Caco-2 (cell line): ENCODE measurements at regions not wholly inside any gene's neighbourhood (a gene's known extent, or its start where the extent isn't known, plus 50 kb on each side); places are given as distances from the start of the nearest gene placed in this dataset.

Experiments
- BruUV-seq: library from RNA; stranded (reverse); fragments of 400-500 nt; replicated peaks from 2 replicates; lab custom pipeline; 2021; lab: Mats Ljungman, UMichigan
- CTCF ChIA-PET: fragments of 300-600 bp; sonication (Branson Sonifier 250); formaldehyde crosslinking; loops from one replicate; lab custom pipeline; 2022; ENCODE audit warnings: antibody characterized with exemption; lab: Charles Lee
- POLR2A ChIA-PET: fragments of 300-600 bp; sonication (Branson Sonifier 250); formaldehyde crosslinking; loops from one replicate; lab custom pipeline; 2022; ENCODE audit warnings: antibody characterized with exemption; lab: Charles Lee
- DNase-seq, 2 experiments: peaks; one replicate each; pipeline versions ENCODE4 v3.0.0 to v3.0.0-alpha.2; 2020 to 2022
- H3K27me3 ChIP-seq: replicated peaks from 2 replicates; pipeline ENCODE4 v1.6.0; 2011; ENCODE audit warnings: low read length; ENCODE audit not compliant: control insufficient read depth, insufficient read depth
- H3K36me3 ChIP-seq: 2 replicates; pipeline ENCODE4 v1.5.1; 2011; ENCODE audit warnings: low read length; ENCODE audit not compliant: control insufficient read depth, insufficient read depth
- H3K4me1 ChIP-seq: fragments of 250-450 bp; sonication (Bioruptor Pico); 2 replicates; pipeline ENCODE4 v1.5.1; 2020; ENCODE audit warnings: mild to moderate bottlenecking
- H3K4me3 ChIP-seq: 2 replicates; pipeline ENCODE4 v1.5.1; 2011; ENCODE audit warnings: low read depth, mild to moderate bottlenecking, control low read depth, low read length
- H3K9me3 ChIP-seq: fragments of 250-450 bp; sonication (Bioruptor Pico); 2 replicates; pipeline ENCODE4 v1.5.1; 2020; ENCODE audit warnings: mild to moderate bottlenecking, moderate library complexity
- H3K27ac Mint-ChIP-seq: one replicate; pipeline ENCODE4 v1.8.0; 2022; ENCODE audit warnings: mixed read lengths; ENCODE audit not compliant: unreplicated experiment
- H3K27me3 Mint-ChIP-seq: one replicate; pipeline ENCODE4 v1.8.0; 2022; ENCODE audit warnings: mixed read lengths; ENCODE audit not compliant: insufficient read depth, unreplicated experiment
- H3K36me3 Mint-ChIP-seq: one replicate; pipeline ENCODE4 v1.8.0; 2022; ENCODE audit warnings: mild to moderate bottlenecking, mixed read lengths; ENCODE audit not compliant: insufficient read depth, unreplicated experiment
- H3K4me1 Mint-ChIP-seq: one replicate; pipeline ENCODE4 v1.8.0; 2022; ENCODE audit warnings: low read depth, mixed read lengths; ENCODE audit not compliant: unreplicated experiment
- H3K4me3 Mint-ChIP-seq: one replicate; pipeline ENCODE4 v1.8.0; 2022; ENCODE audit warnings: mild to moderate bottlenecking, moderate library complexity, mixed read lengths; ENCODE audit not compliant: unreplicated experiment
- H3K9me3 Mint-ChIP-seq: one replicate; pipeline ENCODE4 v1.8.0; 2022; ENCODE audit warnings: mixed read lengths; ENCODE audit not compliant: unreplicated experiment
- intact Hi-C: fragments of 100-400 bp; cut with micrococcal nuclease; formaldehyde crosslinking; loops from one replicate; pipeline ENCODE4 v1.10.0; 2022; ENCODE audit not compliant: unreplicated experiment
- TF ChIP-seq, protein P1 (sequence below), 2 experiments: fragments of 200-600 bp in 1 of 2; IDR thresholded peaks; 1 replicate in 1 of 2; 2 replicates in 1 of 2; pipeline versions ENCODE4 v1.5.1 to v1.8.0; 2011 to 2022; ENCODE audit warnings: antibody characterized with exemption in 1 of 2, control low read depth in 1 of 2, inconsistent platforms in 1 of 2, low read depth in 1 of 2, low read length in 1 of 2, mild to moderate bottlenecking in 1 of 2, moderate library complexity in 1 of 2; ENCODE audit not compliant: insufficient read depth in 1 of 2, severe bottlenecking in 1 of 2, unreplicated experiment in 1 of 2

DNA sequence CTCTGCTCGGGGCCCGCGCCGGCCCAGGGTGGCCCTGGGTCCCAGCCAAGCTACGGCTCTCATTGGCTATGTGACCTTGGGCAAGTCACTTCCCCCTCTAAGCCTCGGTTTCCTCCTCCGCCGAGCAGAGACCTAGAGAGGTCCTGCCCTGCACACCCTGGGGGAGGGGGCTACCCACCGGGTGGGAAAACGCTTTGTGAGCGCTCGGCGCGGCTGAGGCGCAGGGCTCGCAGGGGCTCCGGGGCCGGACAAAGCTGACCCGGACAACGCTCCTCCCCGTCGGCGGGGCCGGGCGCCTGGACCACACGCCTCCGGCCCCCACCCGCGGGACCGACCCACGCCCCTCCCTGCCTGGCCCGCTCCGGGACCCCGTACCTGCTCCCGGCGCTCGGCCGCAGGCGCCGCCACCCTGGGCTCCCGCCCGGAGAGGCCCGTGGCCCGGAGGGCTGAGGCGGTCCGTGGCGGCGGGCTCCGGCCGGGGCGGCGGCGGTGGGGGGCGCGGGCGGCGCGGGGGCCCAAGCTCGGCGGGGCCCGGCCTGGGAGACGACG is 85.7 kb upstream of the MELK start:
- Histone ChIP-seq H3K4me1 (0 out of 2 replicates have a peak, but pooled peaks cover 6% of the 10 kb centered on the region), H3K4me3 (peak overlapping the region; percentile 98), H3K36me3 (no peaks in the 10 kb centered on the region), H3K27me3 (no peaks in the 10 kb centered on the region), H3K9me3 (no peaks in the 10 kb centered on the region)
- Mint-ChIP-seq H3K9me3 (no peaks in the 10 kb centered on the region), H3K4me1 (peaks cover 7% of the 10 kb centered on the region), H3K36me3 (peaks cover 8% of the 10 kb centered on the region), H3K4me3 (peak overlapping the region; percentile 72), H3K27ac (peak overlapping the region; percentile 20), H3K27me3 (no peaks in the 10 kb centered on the region)
- TF ChIP-seq, protein P1, sequence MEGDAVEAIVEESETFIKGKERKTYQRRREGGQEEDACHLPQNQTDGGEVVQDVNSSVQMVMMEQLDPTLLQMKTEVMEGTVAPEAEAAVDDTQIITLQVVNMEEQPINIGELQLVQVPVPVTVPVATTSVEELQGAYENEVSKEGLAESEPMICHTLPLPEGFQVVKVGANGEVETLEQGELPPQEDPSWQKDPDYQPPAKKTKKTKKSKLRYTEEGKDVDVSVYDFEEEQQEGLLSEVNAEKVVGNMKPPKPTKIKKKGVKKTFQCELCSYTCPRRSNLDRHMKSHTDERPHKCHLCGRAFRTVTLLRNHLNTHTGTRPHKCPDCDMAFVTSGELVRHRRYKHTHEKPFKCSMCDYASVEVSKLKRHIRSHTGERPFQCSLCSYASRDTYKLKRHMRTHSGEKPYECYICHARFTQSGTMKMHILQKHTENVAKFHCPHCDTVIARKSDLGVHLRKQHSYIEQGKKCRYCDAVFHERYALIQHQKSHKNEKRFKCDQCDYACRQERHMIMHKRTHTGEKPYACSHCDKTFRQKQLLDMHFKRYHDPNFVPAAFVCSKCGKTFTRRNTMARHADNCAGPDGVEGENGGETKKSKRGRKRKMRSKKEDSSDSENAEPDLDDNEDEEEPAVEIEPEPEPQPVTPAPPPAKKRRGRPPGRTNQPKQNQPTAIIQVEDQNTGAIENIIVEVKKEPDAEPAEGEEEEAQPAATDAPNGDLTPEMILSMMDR (IDR thresholded peaks at IDR 0.05; ENCODE audit: insufficient read depth in 1 of 2, low read depth in 1 of 2, low read length in 1 of 2, severe bottlenecking in 1 of 2, unreplicated experiment in 1 of 2): no peak
- POLR2A ChIA-PET: no interaction called here
- no TSS peak for BruUV-seq
- CTCF ChIA-PET: interaction anchor here (2.7 kb wide), 1 partner anchor 80 kb away, joined by 9 read pairs; no protein-coding TSS in a partner anchor
- intact Hi-C loops: loop anchor here (5.0 kb wide), 1 partner anchor 70 kb away; no protein-coding TSS in a partner anchor
- peak; percentile 42 to 62 for DNase-seq

DNA sequence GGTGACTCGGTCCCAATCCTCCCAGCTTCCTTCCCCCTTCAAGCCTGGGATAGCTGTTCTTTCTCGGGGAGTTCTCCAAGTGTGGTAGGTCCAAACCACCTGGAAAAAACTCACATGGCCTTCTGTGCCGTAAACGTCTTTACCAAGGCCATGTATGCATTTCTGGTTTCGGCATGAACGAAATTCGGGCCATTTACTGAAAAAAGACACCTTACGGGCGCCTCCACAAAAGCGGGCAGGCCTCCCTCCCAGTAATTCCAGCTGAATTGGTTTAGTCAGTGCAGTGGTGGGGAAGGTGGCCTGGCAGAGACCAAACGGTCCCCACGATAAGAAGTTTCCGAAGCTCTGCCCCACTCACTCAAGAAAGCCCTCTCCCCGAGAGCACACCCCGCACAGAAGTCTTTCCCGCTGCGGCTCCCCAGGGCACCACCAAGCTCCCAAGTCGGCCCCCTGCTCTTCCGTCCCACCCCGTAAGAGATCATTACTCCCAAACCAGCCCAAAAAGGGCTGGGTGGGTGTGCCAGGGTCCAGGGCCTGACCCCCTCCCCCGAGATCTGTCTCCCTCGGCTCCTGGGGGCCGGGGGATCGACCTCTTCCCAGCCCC is 86.3 kb upstream of the MELK start:
- Histone ChIP-seq H3K4me3 (peak overlapping the region; percentile 98), H3K4me1 (0 out of 2 replicates have a peak, but pooled peaks cover 6% of the 10 kb centered on the region), H3K27me3 (no peaks in the 10 kb centered on the region), H3K9me3 (no peaks in the 10 kb centered on the region), H3K36me3 (no peaks in the 10 kb centered on the region)
- H3K9me3 Mint-ChIP-seq: no peaks in the 10 kb centered on the region
- DNase-seq: peak in 1 of 2 experiments; percentile 19
- H3K27me3 Mint-ChIP-seq: no peaks in the 10 kb centered on the region
- no TSS peak for BruUV-seq
- peaks cover 8% of the 10 kb centered on the region for H3K36me3 Mint-ChIP-seq
- H3K4me1 Mint-ChIP-seq: peaks cover 7% of the 10 kb centered on the region
- TF ChIP-seq, protein P1 (IDR thresholded peaks at IDR 0.05; ENCODE audit: insufficient read depth in 1 of 2, low read depth in 1 of 2, low read length in 1 of 2, severe bottlenecking in 1 of 2, unreplicated experiment in 1 of 2): no peak
- peak overlapping the region; percentile 72 for H3K4me3 Mint-ChIP-seq
- ChIA-PET POLR2A (no interaction called here), CTCF (interaction anchor here (1.0 to 2.7 kb wide), 2 partner anchors 48 to 79 kb away, joined by 4 to 9 read pairs; no protein-coding TSS in a partner anchor)
- H3K27ac Mint-ChIP-seq: peak overlapping the region; percentile 20
- intact Hi-C loops: loop anchor here (5.0 kb wide), 1 partner anchor 71 kb away; no protein-coding TSS in a partner anchor

DNA sequence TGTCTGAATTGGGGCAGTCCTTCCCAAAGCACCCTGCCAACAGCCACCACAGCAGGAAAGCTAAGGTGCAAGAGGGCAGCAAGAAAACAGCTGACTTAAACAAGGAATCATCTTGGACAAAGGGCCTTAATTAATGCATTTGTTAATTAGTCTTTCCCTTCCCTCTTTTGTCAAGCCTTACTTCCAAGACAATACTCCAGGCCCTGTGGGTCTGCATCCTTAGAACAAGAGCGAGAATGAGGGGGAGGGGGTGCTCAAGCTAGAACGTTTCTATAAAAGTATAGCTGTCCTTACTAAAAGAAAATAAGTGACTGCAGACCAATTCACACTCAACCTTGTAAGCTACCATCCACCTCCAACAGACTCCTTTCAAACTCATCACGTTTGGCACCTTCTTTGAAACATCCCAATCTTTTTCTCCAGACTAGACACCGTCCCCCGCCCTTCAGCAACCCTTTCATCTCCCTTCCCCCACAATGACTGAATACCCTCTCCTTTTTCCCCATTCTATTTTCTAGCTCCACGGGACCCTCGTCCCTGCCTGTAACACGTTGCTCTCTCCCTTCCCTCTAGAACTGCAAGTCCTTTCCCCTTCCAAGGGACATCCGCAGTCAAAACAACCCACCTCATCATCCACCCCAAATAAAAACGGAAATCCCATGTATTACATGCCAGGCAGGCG is 85.7 kb upstream of the RNF38 start:
- Mint-ChIP-seq H3K9me3 (no peaks in the 10 kb centered on the region), H3K36me3 (peaks cover 8% of the 10 kb centered on the region), H3K27ac (peak overlapping the region; percentile 20), H3K4me3 (peak overlapping the region; percentile 72), H3K27me3 (no peaks in the 10 kb centered on the region), H3K4me1 (peaks cover 7% of the 10 kb centered on the region)
- Histone ChIP-seq H3K27me3 (no peaks in the 10 kb centered on the region), H3K36me3 (no peaks in the 10 kb centered on the region), H3K9me3 (no peaks in the 10 kb centered on the region), H3K4me1 (0 out of 2 replicates have a peak, but pooled peaks cover 6% of the 10 kb centered on the region), H3K4me3 (peak overlapping the region; percentile 98)
- POLR2A ChIA-PET: interaction anchor here (0.8 kb wide), 1 partner anchor 12 kb away, joined by 3 read pairs; no protein-coding TSS in a partner anchor
- BruUV-seq: TSS peak; percentile 61
- intact Hi-C loops: loop anchor here (5.0 kb wide), 1 partner anchor 72 kb away; no protein-coding TSS in a partner anchor
- CTCF ChIA-PET: interaction anchor here (1.0 to 2.7 kb wide), 2 partner anchors 47 to 79 kb away, joined by 4 to 9 read pairs; no protein-coding TSS in a partner anchor
- TF ChIP-seq, protein P1 (IDR thresholded peaks at IDR 0.05; ENCODE audit: insufficient read depth in 1 of 2, low read depth in 1 of 2, low read length in 1 of 2, severe bottlenecking in 1 of 2, unreplicated experiment in 1 of 2): no peak
- no peak for DNase-seq
